Cardiac muscle cell (in vitro differentiated cells and primary cell): ENCODE measurements at regions not wholly inside any gene's neighbourhood (a gene's known extent, or its start where the extent isn't known, plus 50 kb on each side); places are given as distances from the start of the nearest gene placed in this dataset.

Source experiments
- DNase-seq, 2 donors: peaks; one replicate each; pipeline versions ENCODE4 v3.0.0 to v3.0.0-alpha.2; 2010 to 2017; ENCODE audit warnings: low read depth in 1 of 2, low spot score in 1 of 2
- H3K27ac ChIP-seq: fragments of 200-600 bp; sonication (generic); 2 replicates; pipeline ENCODE4 v1.5.1; 2016
- H3K27me3 ChIP-seq: fragments of 200-600 bp; sonication (generic); 2 replicates; pipeline ENCODE4 v1.6.0; 2016; ENCODE audit warnings: control low read depth
- H3K36me3 ChIP-seq: fragments of 200-600 bp; sonication (generic); 2 replicates; pipeline ENCODE4 v1.5.1; 2016; ENCODE audit warnings: control low read depth
- H3K4me1 ChIP-seq: fragments of 200-600 bp; sonication (generic); 2 replicates; pipeline ENCODE4 v1.8.1; 2017; ENCODE audit warnings: low read depth, mild to moderate bottlenecking, mixed run types
- H3K4me3 ChIP-seq: fragments of 200-600 bp; sonication (generic); 2 replicates; pipeline ENCODE4 v1.5.1; 2016; ENCODE audit warnings: mild to moderate bottlenecking
- H3K9me3 ChIP-seq: fragments of 200-600 bp; sonication (generic); 2 replicates; pipeline ENCODE4 v1.5.1; 2017; ENCODE audit warnings: low read depth, mild to moderate bottlenecking, control low read depth
- CTCF ChIP-seq: IDR thresholded peaks from 2 replicates; pipeline ENCODE4 v1.5.1; 2012; ENCODE audit warnings: low read depth, mild to moderate bottlenecking, low read length

- Histone ChIP-seq H3K9me3 (no peaks in the 10 kb centered on the region), H3K27me3 (no peaks in the 10 kb centered on the region)
Measured at GRCh38 chr2:41706286-41706685, 341.5 kb upstream of the PKDCC start.

GRCh38 chr2:41707790-41708451 is 339.9 kb upstream of the PKDCC start:
- DNase-seq: no peak
- Histone ChIP-seq H3K4me3 (no peak overlapping the region), H3K36me3 (no peaks in the 10 kb centered on the region), H3K27me3 (no peaks in the 10 kb centered on the region), H3K27ac (no peak overlapping the region), H3K4me1 (peaks cover 11% of the 10 kb centered on the region), H3K9me3 (no peaks in the 10 kb centered on the region)
- no peak for TF ChIP-seq CTCF

More at GRCh38 chr2:41706286-41706685, 341.5 kb upstream of the PKDCC start:
- peaks cover 11% of the 10 kb centered on the region for H3K4me1 ChIP-seq
- H3K36me3 ChIP-seq: no peaks in the 10 kb centered on the region
- H3K27ac ChIP-seq: no peak overlapping the region
- H3K4me3 ChIP-seq: no peak overlapping the region
- TF ChIP-seq CTCF: no peak
- DNase-seq: no peak

- Histone ChIP-seq H3K9me3 (no peaks in the 10 kb centered on the region), H3K36me3 (no peaks in the 10 kb centered on the region), H3K4me1 (peaks cover 11% of the 10 kb centered on the region), H3K4me3 (no peak overlapping the region), H3K27ac (no peak overlapping the region), H3K27me3 (no peaks in the 10 kb centered on the region)
- DNase-seq: no peak
- no peak for TF ChIP-seq CTCF
Measured at GRCh38 chr2:41709702-41710599, 337.9 kb upstream of the PKDCC start.

- Histone ChIP-seq H3K4me1 (peaks cover 3% of the 10 kb centered on the region), H3K4me3 (no peak overlapping the region), H3K9me3 (no peaks in the 10 kb centered on the region), H3K36me3 (no peaks in the 10 kb centered on the region), H3K27me3 (no peaks in the 10 kb centered on the region), H3K27ac (no peak overlapping the region)
- TF ChIP-seq CTCF: no peak
- DNase-seq: peak in 1 of 2 donors; percentile 24
Measured at GRCh38 chr2:41710944-41711343, 336.9 kb upstream of the PKDCC start.

- no peaks in the 10 kb centered on the region for H3K9me3 ChIP-seq
- H3K36me3 ChIP-seq: no peaks in the 10 kb centered on the region
- no peak for DNase-seq
- no peak for TF ChIP-seq CTCF
- H3K27me3 ChIP-seq: no peaks in the 10 kb centered on the region
- no peak overlapping the region for H3K27ac ChIP-seq
- no peaks in the 10 kb centered on the region for H3K4me1 ChIP-seq
- no peak overlapping the region for H3K4me3 ChIP-seq
Measured at GRCh38 chr2:41711736-41712135, 336.1 kb upstream of the PKDCC start.
